Thyroid gland (tissue), 4 donors: ENCODE measurements at regions not wholly inside any gene's neighbourhood (a gene's known extent, or its start where the extent isn't known, plus 50 kb on each side); places are given as distances from the start of the nearest gene placed in this dataset.

Experiments used
- DNase-seq, 2 donors: peaks; one replicate each; pipeline ENCODE4 v3.0.0-alpha.2; 2019
- H3K27ac ChIP-seq, 3 donors: fragments of 200-600 bp; sonication (generic); 1 replicate in 2 of 3; 2 replicates in 1 of 3; pipeline ENCODE4 v1.5.1; 2016 to 2019; ENCODE audit warnings: mild to moderate bottlenecking in 1 of 3, moderate library complexity in 1 of 3
- H3K27me3 ChIP-seq: fragments of 200-600 bp; sonication (generic); one replicate; pipeline ENCODE4 v1.5.1; 2019
- H3K36me3 ChIP-seq, 2 donors: fragments of 200-600 bp; sonication (generic); one replicate each; pipeline ENCODE4 v1.5.1; 2016 to 2019
- H3K4me1 ChIP-seq, 2 donors: fragments of 200-600 bp; sonication (generic); one replicate each; pipeline ENCODE4 v1.5.1; 2017 to 2019
- H3K4me3 ChIP-seq, 3 donors: fragments of 200-600 bp; sonication (generic); replicated peaks in 1 of 3; 1 replicate in 2 of 3; 2 replicates in 1 of 3; pipeline ENCODE4 v1.5.1; 2016; ENCODE audit warnings: mild to moderate bottlenecking in 1 of 3
- H3K9me3 ChIP-seq: fragments of 200-600 bp; sonication (generic); one replicate; pipeline ENCODE4 v1.5.1; 2017
- POLR2A ChIP-seq, 2 donors: fragments of 450-650 bp; IDR thresholded peaks; one replicate each; pipeline ENCODE4 v1.6.1; 2017; ENCODE audit warnings: antibody characterized with exemption in 2 of 2, mild to moderate bottlenecking in 2 of 2, moderate library complexity in 1 of 2
- WGBS, 2 donors: methylation state at CpG; one replicate each; pipeline ENCODE4 v1.1.5; 2017; 5-methylcytosine and 5-hydroxymethylcytosine counted together
- intact Hi-C: fragments of 100-400 bp; cut with DNase I; formaldehyde crosslinking; loops from one replicate; pipeline ENCODE4 v1.15.1; 2023
- TF ChIP-seq, protein P1 (sequence below), 6 experiments: fragments of 200-600 bp in 3 of 6; fragments of 450-650 bp in 3 of 6; sonication (generic) in 3 of 6; IDR thresholded peaks; one replicate each; pipeline ENCODE4 v1.5.1; 2016 to 2019; ENCODE audit warnings: antibody characterized with exemption in 6 of 6, mild to moderate bottlenecking in 2 of 6, inconsistent platforms in 1 of 6, moderate library complexity in 1 of 6

DNA sequence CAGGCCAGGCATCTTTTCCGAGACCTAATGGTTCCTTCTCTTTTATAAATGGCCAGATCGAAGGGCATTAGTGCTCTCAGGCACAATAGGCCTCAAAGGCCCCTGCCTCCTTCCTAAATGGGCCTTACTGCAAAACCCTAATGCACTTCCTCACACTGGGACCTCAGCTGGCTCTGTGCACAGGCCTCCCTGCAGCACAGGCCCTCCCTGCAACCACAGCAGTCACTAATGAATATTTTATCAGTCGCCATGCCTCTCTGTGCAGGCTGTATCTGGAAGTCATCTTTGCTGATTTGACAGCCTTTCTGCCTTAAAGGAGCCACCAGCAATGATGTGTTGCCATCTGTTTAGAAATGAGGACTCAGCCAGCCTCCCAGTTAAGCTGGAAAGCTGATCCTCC lies 54.9 kb upstream of the SDK1 start:
- intact Hi-C loops: no loop called here

DNA sequence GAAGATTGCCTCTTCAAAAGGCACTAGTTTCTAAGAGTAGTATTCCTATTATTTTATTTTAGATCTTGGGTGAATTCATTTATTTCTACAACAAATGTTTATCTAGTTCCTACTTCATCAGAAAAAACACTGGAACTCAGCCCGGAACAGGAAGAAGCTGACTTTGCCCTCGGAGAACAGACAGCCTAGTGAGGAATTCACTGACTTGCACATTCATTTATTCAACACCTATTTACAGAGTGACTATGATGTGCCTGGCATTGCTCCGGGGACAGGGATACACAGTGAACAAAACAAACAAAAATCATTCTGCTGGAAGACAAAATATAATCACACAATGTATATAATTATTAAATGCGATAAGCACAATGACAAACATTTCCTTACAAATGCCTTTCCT lies 54.4 kb upstream of the SDK1 start:
- Histone ChIP-seq H3K27me3 (no peaks in the 10 kb centered on the region), H3K9me3 (no peaks in the 10 kb centered on the region), H3K4me1 (peaks cover 0 to 5% of the 10 kb centered on the region in 2 donors), H3K4me3 (no peak overlapping the region), H3K27ac (no peak overlapping the region), H3K36me3 (no peaks in the 10 kb centered on the region)
- no peak for DNase-seq
- TF ChIP-seq, protein P1, sequence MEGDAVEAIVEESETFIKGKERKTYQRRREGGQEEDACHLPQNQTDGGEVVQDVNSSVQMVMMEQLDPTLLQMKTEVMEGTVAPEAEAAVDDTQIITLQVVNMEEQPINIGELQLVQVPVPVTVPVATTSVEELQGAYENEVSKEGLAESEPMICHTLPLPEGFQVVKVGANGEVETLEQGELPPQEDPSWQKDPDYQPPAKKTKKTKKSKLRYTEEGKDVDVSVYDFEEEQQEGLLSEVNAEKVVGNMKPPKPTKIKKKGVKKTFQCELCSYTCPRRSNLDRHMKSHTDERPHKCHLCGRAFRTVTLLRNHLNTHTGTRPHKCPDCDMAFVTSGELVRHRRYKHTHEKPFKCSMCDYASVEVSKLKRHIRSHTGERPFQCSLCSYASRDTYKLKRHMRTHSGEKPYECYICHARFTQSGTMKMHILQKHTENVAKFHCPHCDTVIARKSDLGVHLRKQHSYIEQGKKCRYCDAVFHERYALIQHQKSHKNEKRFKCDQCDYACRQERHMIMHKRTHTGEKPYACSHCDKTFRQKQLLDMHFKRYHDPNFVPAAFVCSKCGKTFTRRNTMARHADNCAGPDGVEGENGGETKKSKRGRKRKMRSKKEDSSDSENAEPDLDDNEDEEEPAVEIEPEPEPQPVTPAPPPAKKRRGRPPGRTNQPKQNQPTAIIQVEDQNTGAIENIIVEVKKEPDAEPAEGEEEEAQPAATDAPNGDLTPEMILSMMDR (IDR thresholded peaks at IDR 0.05): no peak
- TF ChIP-seq POLR2A (IDR thresholded peaks at IDR 0.05): no peak
- intact Hi-C loops: no loop called here
- 47 to 50% methylated on average over 4 of the region's 4 CpGs for WGBS, 2 donors

More for the DNA sequence above, 54.9 kb upstream of the SDK1 start:
- DNase-seq: no peak
- Histone ChIP-seq H3K27ac (no peak overlapping the region), H3K36me3 (no peaks in the 10 kb centered on the region), H3K9me3 (no peaks in the 10 kb centered on the region), H3K4me1 (peaks cover 0 to 5% of the 10 kb centered on the region in 2 donors), H3K27me3 (no peaks in the 10 kb centered on the region), H3K4me3 (no peak overlapping the region)
- no peak for TF ChIP-seq POLR2A (IDR thresholded peaks at IDR 0.05)
- TF ChIP-seq, protein P1 (IDR thresholded peaks at IDR 0.05): no peak
- 71 to 80% methylated on average over 3 of the region's 3 CpGs for WGBS, 2 donors

DNA sequence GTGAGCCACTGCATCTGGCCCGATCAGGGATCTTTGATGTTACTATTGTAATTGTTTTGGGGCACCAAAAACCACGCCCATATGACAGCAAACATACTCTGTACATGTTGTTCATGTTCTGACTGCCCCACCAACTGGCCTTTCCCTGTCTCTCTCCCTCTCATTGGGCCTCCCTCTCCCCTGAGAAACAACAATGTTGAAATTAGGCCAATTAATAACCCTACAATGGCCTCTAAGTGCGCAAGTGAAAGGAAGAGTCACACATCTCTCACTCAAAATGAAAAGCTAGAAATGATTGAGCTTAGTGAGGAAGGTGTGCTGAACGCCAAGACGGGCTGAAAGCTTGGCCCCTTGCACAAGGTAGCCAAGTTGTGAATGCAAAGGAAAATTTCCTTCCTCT lies 50.3 kb upstream of the SDK1 start:
- H3K4me1 ChIP-seq: peaks cover 0 to 5% of the 10 kb centered on the region in 2 donors
- H3K27me3 ChIP-seq: no peaks in the 10 kb centered on the region
- H3K9me3 ChIP-seq: no peaks in the 10 kb centered on the region
- H3K4me3 ChIP-seq: no peak overlapping the region
- no peak overlapping the region for H3K27ac ChIP-seq
- TF ChIP-seq POLR2A (IDR thresholded peaks at IDR 0.05): no peak
- TF ChIP-seq, protein P1 (IDR thresholded peaks at IDR 0.05): no peak
- no peaks in the 10 kb centered on the region for H3K36me3 ChIP-seq
- DNase-seq: no peak
- WGBS, 2 donors: 69 to 87% methylated on average over 5 of the region's 5 CpGs
- intact Hi-C loops: no loop called here
